Caco-2 (cell line): ENCODE measurements at regions not wholly inside any gene's neighbourhood (a gene's known extent, or its start where the extent isn't known, plus 50 kb on each side); places are given as distances from the start of the nearest gene placed in this dataset.

Experiments used
- BruUV-seq: library from RNA; stranded (reverse); fragments of 400-500 nt; replicated peaks from 2 replicates; lab custom pipeline; 2021; lab: Mats Ljungman, UMichigan
- CTCF ChIA-PET: fragments of 300-600 bp; sonication (Branson Sonifier 250); formaldehyde crosslinking; loops from one replicate; lab custom pipeline; 2022; ENCODE audit warnings: antibody characterized with exemption; lab: Charles Lee
- POLR2A ChIA-PET: fragments of 300-600 bp; sonication (Branson Sonifier 250); formaldehyde crosslinking; loops from one replicate; lab custom pipeline; 2022; ENCODE audit warnings: antibody characterized with exemption; lab: Charles Lee
- DNase-seq, 2 experiments: peaks; one replicate each; pipeline versions ENCODE4 v3.0.0 to v3.0.0-alpha.2; 2020 to 2022
- H3K27me3 ChIP-seq: replicated peaks from 2 replicates; pipeline ENCODE4 v1.6.0; 2011; ENCODE audit warnings: low read length; ENCODE audit not compliant: control insufficient read depth, insufficient read depth
- H3K36me3 ChIP-seq: 2 replicates; pipeline ENCODE4 v1.5.1; 2011; ENCODE audit warnings: low read length; ENCODE audit not compliant: control insufficient read depth, insufficient read depth
- H3K4me1 ChIP-seq: fragments of 250-450 bp; sonication (Bioruptor Pico); 2 replicates; pipeline ENCODE4 v1.5.1; 2020; ENCODE audit warnings: mild to moderate bottlenecking
- H3K4me3 ChIP-seq: 2 replicates; pipeline ENCODE4 v1.5.1; 2011; ENCODE audit warnings: low read depth, mild to moderate bottlenecking, control low read depth, low read length
- H3K9me3 ChIP-seq: fragments of 250-450 bp; sonication (Bioruptor Pico); 2 replicates; pipeline ENCODE4 v1.5.1; 2020; ENCODE audit warnings: mild to moderate bottlenecking, moderate library complexity
- H3K27ac Mint-ChIP-seq: one replicate; pipeline ENCODE4 v1.8.0; 2022; ENCODE audit warnings: mixed read lengths; ENCODE audit not compliant: unreplicated experiment
- H3K27me3 Mint-ChIP-seq: one replicate; pipeline ENCODE4 v1.8.0; 2022; ENCODE audit warnings: mixed read lengths; ENCODE audit not compliant: insufficient read depth, unreplicated experiment
- H3K36me3 Mint-ChIP-seq: one replicate; pipeline ENCODE4 v1.8.0; 2022; ENCODE audit warnings: mild to moderate bottlenecking, mixed read lengths; ENCODE audit not compliant: insufficient read depth, unreplicated experiment
- H3K4me1 Mint-ChIP-seq: one replicate; pipeline ENCODE4 v1.8.0; 2022; ENCODE audit warnings: low read depth, mixed read lengths; ENCODE audit not compliant: unreplicated experiment
- H3K4me3 Mint-ChIP-seq: one replicate; pipeline ENCODE4 v1.8.0; 2022; ENCODE audit warnings: mild to moderate bottlenecking, moderate library complexity, mixed read lengths; ENCODE audit not compliant: unreplicated experiment
- H3K9me3 Mint-ChIP-seq: one replicate; pipeline ENCODE4 v1.8.0; 2022; ENCODE audit warnings: mixed read lengths; ENCODE audit not compliant: unreplicated experiment
- intact Hi-C: fragments of 100-400 bp; cut with micrococcal nuclease; formaldehyde crosslinking; loops from one replicate; pipeline ENCODE4 v1.10.0; 2022; ENCODE audit not compliant: unreplicated experiment
- TF ChIP-seq, protein P1 (sequence below), 2 experiments: fragments of 200-600 bp in 1 of 2; IDR thresholded peaks; 1 replicate in 1 of 2; 2 replicates in 1 of 2; pipeline versions ENCODE4 v1.5.1 to v1.8.0; 2011 to 2022; ENCODE audit warnings: antibody characterized with exemption in 1 of 2, control low read depth in 1 of 2, inconsistent platforms in 1 of 2, low read depth in 1 of 2, low read length in 1 of 2, mild to moderate bottlenecking in 1 of 2, moderate library complexity in 1 of 2; ENCODE audit not compliant: insufficient read depth in 1 of 2, severe bottlenecking in 1 of 2, unreplicated experiment in 1 of 2

DNA sequence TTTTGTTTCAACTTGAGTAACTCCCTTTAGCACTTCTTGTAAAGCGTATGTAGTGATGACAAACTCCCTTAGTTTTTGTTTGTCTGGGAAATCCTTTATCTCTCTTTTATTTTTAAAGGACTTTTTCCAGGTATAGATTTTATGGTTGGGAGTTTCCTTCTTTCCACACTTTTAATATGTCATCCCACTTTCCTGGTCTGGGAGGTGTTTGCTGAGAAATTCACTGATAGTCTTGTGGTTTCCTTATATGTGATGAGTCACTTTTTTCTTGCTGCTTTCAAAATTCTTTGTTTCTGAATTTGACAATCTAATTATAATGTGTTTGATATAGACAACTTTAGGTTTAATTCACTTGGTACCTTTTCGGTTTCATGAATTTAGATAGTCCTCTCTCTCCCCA lies 353.9 kb downstream of the GPAT3 start:
- Mint-ChIP-seq H3K9me3 (no peaks in the 10 kb centered on the region), H3K4me1 (no peaks in the 10 kb centered on the region), H3K4me3 (no peak overlapping the region), H3K36me3 (no peaks in the 10 kb centered on the region), H3K27me3 (peaks cover 15% of the 10 kb centered on the region), H3K27ac (no peak overlapping the region)
- no peak for DNase-seq
- intact Hi-C loops, result no loop called here
- Histone ChIP-seq H3K36me3 (no peaks in the 10 kb centered on the region), H3K27me3 (no peaks in the 10 kb centered on the region), H3K4me1 (no peaks in the 10 kb centered on the region), H3K9me3 (no peaks in the 10 kb centered on the region), H3K4me3 (no peak overlapping the region)
- BruUV-seq, result no TSS peak
- ChIA-PET POLR2A (no interaction called here), CTCF (no interaction called here)
- TF ChIP-seq, protein P1, sequence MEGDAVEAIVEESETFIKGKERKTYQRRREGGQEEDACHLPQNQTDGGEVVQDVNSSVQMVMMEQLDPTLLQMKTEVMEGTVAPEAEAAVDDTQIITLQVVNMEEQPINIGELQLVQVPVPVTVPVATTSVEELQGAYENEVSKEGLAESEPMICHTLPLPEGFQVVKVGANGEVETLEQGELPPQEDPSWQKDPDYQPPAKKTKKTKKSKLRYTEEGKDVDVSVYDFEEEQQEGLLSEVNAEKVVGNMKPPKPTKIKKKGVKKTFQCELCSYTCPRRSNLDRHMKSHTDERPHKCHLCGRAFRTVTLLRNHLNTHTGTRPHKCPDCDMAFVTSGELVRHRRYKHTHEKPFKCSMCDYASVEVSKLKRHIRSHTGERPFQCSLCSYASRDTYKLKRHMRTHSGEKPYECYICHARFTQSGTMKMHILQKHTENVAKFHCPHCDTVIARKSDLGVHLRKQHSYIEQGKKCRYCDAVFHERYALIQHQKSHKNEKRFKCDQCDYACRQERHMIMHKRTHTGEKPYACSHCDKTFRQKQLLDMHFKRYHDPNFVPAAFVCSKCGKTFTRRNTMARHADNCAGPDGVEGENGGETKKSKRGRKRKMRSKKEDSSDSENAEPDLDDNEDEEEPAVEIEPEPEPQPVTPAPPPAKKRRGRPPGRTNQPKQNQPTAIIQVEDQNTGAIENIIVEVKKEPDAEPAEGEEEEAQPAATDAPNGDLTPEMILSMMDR (IDR thresholded peaks at IDR 0.05; ENCODE audit: insufficient read depth in 1 of 2, low read depth in 1 of 2, low read length in 1 of 2, severe bottlenecking in 1 of 2, unreplicated experiment in 1 of 2), result no peak

DNA sequence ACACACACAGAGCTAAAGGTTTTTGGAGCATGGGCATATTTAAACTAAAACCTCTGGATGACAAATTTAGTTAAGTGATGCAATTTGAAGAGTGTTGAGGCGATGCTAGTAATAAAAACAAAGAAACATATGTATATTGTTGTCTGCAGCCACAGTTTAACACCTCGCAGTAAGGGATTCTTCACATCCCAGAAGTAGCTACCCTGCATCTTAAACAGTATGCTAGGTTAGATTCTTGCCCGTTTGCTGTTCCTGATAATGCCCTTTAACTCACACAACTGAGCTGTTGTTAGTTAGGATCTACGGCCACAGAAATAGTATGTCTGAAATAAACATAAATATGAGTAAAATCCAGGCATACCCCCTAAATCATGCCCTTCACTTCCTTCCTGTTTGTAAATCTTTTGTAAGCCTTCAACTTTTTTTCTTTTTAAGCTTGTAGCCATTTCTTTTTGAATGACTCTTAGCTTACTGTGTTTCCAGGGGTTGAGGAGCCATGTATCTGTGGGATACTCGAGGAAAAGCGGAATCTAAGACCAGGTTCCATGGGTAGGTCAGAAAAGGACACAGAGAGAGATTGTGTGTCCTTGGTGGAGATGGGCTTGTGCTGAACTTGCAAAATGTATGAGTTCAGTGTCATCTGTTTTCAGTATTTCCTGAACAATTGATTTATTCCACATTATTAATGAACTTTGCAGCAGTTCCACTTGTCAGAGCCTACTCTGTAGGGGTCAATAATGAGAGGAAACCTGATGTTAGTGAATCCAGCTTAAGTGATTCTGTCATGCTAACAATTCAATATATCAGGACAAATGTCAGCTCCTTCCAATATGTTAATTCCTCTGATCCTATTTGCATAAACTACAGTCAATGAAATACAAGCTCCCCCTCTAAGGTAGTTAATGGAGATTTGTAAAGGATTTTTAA lies 349.6 kb downstream of the GPAT3 start:
- H3K27ac Mint-ChIP-seq, result no peak overlapping the region
- CTCF ChIA-PET, result no interaction called here
- H3K36me3 Mint-ChIP-seq, result no peaks in the 10 kb centered on the region
- H3K4me1 Mint-ChIP-seq, result no peaks in the 10 kb centered on the region
- no peak overlapping the region for H3K4me3 Mint-ChIP-seq
- Histone ChIP-seq H3K4me1 (no peaks in the 10 kb centered on the region), H3K4me3 (no peak overlapping the region), H3K27me3 (no peaks in the 10 kb centered on the region), H3K9me3 (no peaks in the 10 kb centered on the region), H3K36me3 (no peaks in the 10 kb centered on the region)
- intact Hi-C loops, result no loop called here
- H3K27me3 Mint-ChIP-seq, result peaks cover 10% of the 10 kb centered on the region
- TF ChIP-seq, protein P1 (IDR thresholded peaks at IDR 0.05; ENCODE audit: insufficient read depth in 1 of 2, low read depth in 1 of 2, low read length in 1 of 2, severe bottlenecking in 1 of 2, unreplicated experiment in 1 of 2), result no peak
- no peaks in the 10 kb centered on the region for H3K9me3 Mint-ChIP-seq
- DNase-seq, result no peak
- BruUV-seq, result no TSS peak
- POLR2A ChIA-PET, result no interaction called here

DNA sequence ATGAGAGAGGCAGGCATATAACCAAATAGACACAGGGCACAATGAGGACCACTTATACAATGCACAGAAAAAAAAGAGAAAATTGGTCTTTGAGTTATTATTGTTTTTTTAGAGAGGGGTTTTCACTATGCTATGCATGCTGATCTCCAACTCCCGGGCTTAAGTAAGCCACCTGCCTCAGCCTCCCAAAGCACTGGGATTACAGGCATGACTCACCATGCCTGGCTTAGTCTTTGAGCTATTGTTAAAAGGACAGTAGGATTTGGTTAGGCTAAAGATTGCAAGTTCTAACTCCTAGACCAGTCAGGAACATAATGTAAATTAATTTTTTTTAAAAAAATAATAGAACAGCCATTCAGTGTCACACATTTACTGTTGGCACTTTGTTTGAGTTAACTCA lies 340.1 kb downstream of the GPAT3 start:
- no TSS peak for BruUV-seq
- Mint-ChIP-seq H3K27ac (no peak overlapping the region), H3K4me1 (no peaks in the 10 kb centered on the region), H3K27me3 (no peaks in the 10 kb centered on the region), H3K36me3 (no peaks in the 10 kb centered on the region), H3K9me3 (no peaks in the 10 kb centered on the region), H3K4me3 (no peak overlapping the region)
- TF ChIP-seq, protein P1 (IDR thresholded peaks at IDR 0.05; ENCODE audit: insufficient read depth in 1 of 2, low read depth in 1 of 2, low read length in 1 of 2, severe bottlenecking in 1 of 2, unreplicated experiment in 1 of 2), result no peak
- DNase-seq, result no peak
- H3K36me3 ChIP-seq, result no peaks in the 10 kb centered on the region
- intact Hi-C loops, result no loop called here
- H3K4me3 ChIP-seq, result no peak overlapping the region
- H3K9me3 ChIP-seq, result no peaks in the 10 kb centered on the region
- H3K4me1 ChIP-seq, result no peaks in the 10 kb centered on the region
- POLR2A ChIA-PET, result no interaction called here
- CTCF ChIA-PET, result no interaction called here
- H3K27me3 ChIP-seq, result no peaks in the 10 kb centered on the region
